ENCODE measurements at regions not wholly inside any gene's neighbourhood (a gene's known extent, or its start where the extent isn't known, plus 50 kb on each side); places are given as distances from the start of the nearest gene placed in this dataset.

GRCh38 chr1:37153116-37154100 is 119.1 kb upstream of the GRIK3 start:
- Histone ChIP-seq H3K79me1 (ENCODE audit: insufficient read depth, low read depth, low read length, poor library complexity, severe bottlenecking) (no peaks in the 10 kb centered on the region), H3K4ac (ENCODE audit: low read depth, low read length) (no peak overlapping the region), H3K79me2 (ENCODE audit: insufficient read depth, low read length) (no peaks in the 10 kb centered on the region), H3T11ph (ENCODE audit: low read length) (no peak overlapping the region), H3K9ac (ENCODE audit: extremely low read depth, insufficient read length, low read length) (no peak overlapping the region), H3K27me3 (ENCODE audit: insufficient read depth, low read length) (no peaks in the 10 kb centered on the region), H4K91ac (ENCODE audit: insufficient read length, low read depth, low read length) (no peak overlapping the region), H2BK5ac (ENCODE audit: insufficient read length, low read length) (no peak overlapping the region), H4K20me1 (ENCODE audit: control insufficient read depth, insufficient read depth, insufficient read length) (no peaks in the 10 kb centered on the region), H3K14ac (ENCODE audit: insufficient read depth, low read length) (no peak overlapping the region), H2AK5ac (ENCODE audit: insufficient read length, low read length) (no peak overlapping the region), H3K56ac (ENCODE audit: insufficient read length, low read depth, low read length) (no peak overlapping the region), H3K4me1 (ENCODE audit: insufficient read depth, low read length) (no peaks in the 10 kb centered on the region), H2BK20ac (ENCODE audit: low read depth, low read length, poor library complexity, severe bottlenecking) (no peak overlapping the region), H3K9me3 (ENCODE audit: control insufficient read depth, low read depth, low read length) (no peaks in the 10 kb centered on the region), H2BK15ac (ENCODE audit: low read depth, low read length) (no peak overlapping the region), H2BK12ac (ENCODE audit: insufficient read length, low read depth, low read length) (no peak overlapping the region), H3K4me2 (ENCODE audit: insufficient read depth, insufficient read length, low read length) (no peak overlapping the region), H4K5ac (ENCODE audit: insufficient read length, low read depth, low read length) (no peak overlapping the region), H2AFZ (ENCODE audit: low read length) (no peak overlapping the region), H3K27ac (ENCODE audit: insufficient read length, low read depth, low read length) (no peak overlapping the region), H3K23me2 (ENCODE audit: insufficient read length, low read depth, low read length, poor library complexity, severe bottlenecking) (no peaks in the 10 kb centered on the region), H3K23ac (ENCODE audit: insufficient read length, low read depth, low read length) (no peak overlapping the region), H2BK120ac (ENCODE audit: low read depth, low read length, poor library complexity, severe bottlenecking) (no peak overlapping the region), H4K8ac (replicated peaks; ENCODE audit: insufficient read length, low read depth, low read length) (no peak overlapping the region), H3K18ac (ENCODE audit: insufficient read length, low read depth, low read length) (no peak overlapping the region)
- DNase-seq: no peak
- no peak overlapping the region for H3K27ac Mint-ChIP-seq
- TF ChIP-seq CTCF (conservative IDR thresholded peaks at IDR 0.05): no peak
- H3K9me3 Mint-ChIP-seq: peaks cover 0 to 6% of the 10 kb centered on the region in 2 experiments; a peak in 3 of 5 replicates
- WGBS (ENCODE audit: extremely low coverage, insufficient read length, low lambda C conversion rate): no CpG with 5 or more reads among the region's 3 CpGs
- no peaks in the 10 kb centered on the region for H3K4me1 Mint-ChIP-seq
- peaks cover 9% of the 10 kb centered on the region for H3K27me3 Mint-ChIP-seq (ENCODE audit: low read depth)
- no peaks in the 10 kb centered on the region; a peak in 1 of 7 replicates for H3K36me3 Mint-ChIP-seq (ENCODE audit: insufficient read depth in 1 of 3, low read depth in 3 of 3)
- H3K4me3 Mint-ChIP-seq: no peak overlapping the region

Measured in H9 (cell line).